ENCODE measurements at regions not wholly inside any gene's neighbourhood (a gene's known extent, or its start where the extent isn't known, plus 50 kb on each side); places are given as distances from the start of the nearest gene placed in this dataset.

GRCh38 chr11:101269990-101270660, 140.5 kb upstream of the PGR start:
- 14% methylated on average over 3 of the region's 3 CpGs for WGBS (ENCODE audit: low lambda C conversion rate)
- in situ Hi-C loops (cut with HindIII; ENCODE audit: extremely low pct_ligation_motif_present, low pct_unique_long_range_greater_than_20kb) = no loop called here
- no peak for TF ChIP-seq NCOA5 (CRISPR knock-in tag; IDR thresholded peaks at IDR 0.05)
- ChIA-PET POLR2A (no interaction called here), CTCF (ENCODE audit: low intra/inter-chr PET ratio, low total read pairs) (no interaction called here)
- no peak overlapping the region for H3K4me2 ChIP-seq (ENCODE audit: low read depth, low read length)
- BruUV-seq (replicated peaks) = no TSS peak
- FAIRE-seq (no peak), DNase-seq (ENCODE audit: low spot score) (no peak), ATAC-seq (no peak)
- H3K9ac ChIP-seq (ENCODE audit: insufficient read depth, low read depth, low read length) = no peak overlapping the region
- no peaks in the 10 kb centered on the region for H3K4me1 ChIP-seq (ENCODE audit: insufficient read depth, low read length)
- no peak overlapping the region for H3K4me3 ChIP-seq (replicated peaks in 1 of 3; ENCODE audit: insufficient read depth in 1 of 3, low read depth in 2 of 3, low read length in 3 of 3)
- H3K36me3 ChIP-seq (replicated peaks in 1 of 2; ENCODE audit: control insufficient read depth in 1 of 2, insufficient read depth in 2 of 2, low read length in 2 of 2) = no peaks in the 10 kb centered on the region
- no peaks in the 10 kb centered on the region for H3K9me3 ChIP-seq (ENCODE audit: low read length)
- H3K79me2 ChIP-seq (ENCODE audit: insufficient read depth, low read length) = no peaks in the 10 kb centered on the region
- H4K20me1 ChIP-seq (ENCODE audit: insufficient read depth, low read length) = no peaks in the 10 kb centered on the region
- intact Hi-C loops (cut with micrococcal nuclease; ENCODE audit: unreplicated experiment) = no loop called here
- no peak overlapping the region for H2AFZ ChIP-seq (ENCODE audit: low read length)
- H3K27ac ChIP-seq (ENCODE audit: extremely low read length, insufficient read depth, low read length) = no peak overlapping the region
- no peaks in the 10 kb centered on the region for H3K27me3 ChIP-seq (ENCODE audit: control insufficient read depth in 1 of 2, insufficient read depth in 2 of 2, low read length in 2 of 2)

- BruUV-seq (replicated peaks) = no TSS peak
- no peak for ATAC-seq
- no peaks in the 10 kb centered on the region for H3K9me3 ChIP-seq (ENCODE audit: low read length)
- ChIA-PET POLR2A (no interaction called here), CTCF (ENCODE audit: low intra/inter-chr PET ratio, low total read pairs) (no interaction called here)
- 2% methylated on average over 2 of the region's 2 CpGs for WGBS (ENCODE audit: low lambda C conversion rate)
- no peak overlapping the region for H3K4me2 ChIP-seq (ENCODE audit: low read depth, low read length)
- intact Hi-C loops (cut with micrococcal nuclease; ENCODE audit: unreplicated experiment) (no loop called here), in situ Hi-C loops (cut with HindIII; ENCODE audit: extremely low pct_ligation_motif_present, low pct_unique_long_range_greater_than_20kb) (no loop called here)
- H3K79me2 ChIP-seq (ENCODE audit: insufficient read depth, low read length) = no peaks in the 10 kb centered on the region
- no peaks in the 10 kb centered on the region for H3K4me1 ChIP-seq (ENCODE audit: insufficient read depth, low read length)
- no peak for DNase-seq (ENCODE audit: low spot score)
- H3K27ac ChIP-seq (ENCODE audit: extremely low read length, insufficient read depth, low read length) = no peak overlapping the region
- no peak overlapping the region for H3K9ac ChIP-seq (ENCODE audit: insufficient read depth, low read depth, low read length)
- no peak for FAIRE-seq
- H3K4me3 ChIP-seq (replicated peaks in 1 of 3; ENCODE audit: insufficient read depth in 1 of 3, low read depth in 2 of 3, low read length in 3 of 3) = no peak overlapping the region
- no peaks in the 10 kb centered on the region for H3K27me3 ChIP-seq (ENCODE audit: control insufficient read depth in 1 of 2, insufficient read depth in 2 of 2, low read length in 2 of 2)
- no peak overlapping the region for H2AFZ ChIP-seq (ENCODE audit: low read length)
- no peaks in the 10 kb centered on the region for H4K20me1 ChIP-seq (ENCODE audit: insufficient read depth, low read length)
- no peaks in the 10 kb centered on the region for H3K36me3 ChIP-seq (replicated peaks in 1 of 2; ENCODE audit: control insufficient read depth in 1 of 2, insufficient read depth in 2 of 2, low read length in 2 of 2)
- TF ChIP-seq ZNF225 (CRISPR knock-in tag; IDR thresholded peaks at IDR 0.05) (no peak), FOXA1 (IDR thresholded peaks at IDR 0.05) (no peak), FOXA1 (CRISPR knock-in tag; IDR thresholded peaks at IDR 0.05) (no peak), ZNF484 (CRISPR knock-in tag; IDR thresholded peaks at IDR 0.05; ENCODE audit: borderline replicate concordance, low read depth) (no peak), NCOA2 (CRISPR knock-in tag; IDR thresholded peaks at IDR 0.05) (no peak), ZNF740 (CRISPR knock-in tag; IDR thresholded peaks at IDR 0.05) (no peak), SRSF4 (IDR thresholded peaks at IDR 0.05; ENCODE audit: low read depth, low read length, poor library complexity, severe bottlenecking) (no peak), HNRNPUL1 (IDR thresholded peaks at IDR 0.05; ENCODE audit: low read depth, low read length) (no peak), RFX1 (IDR thresholded peaks at IDR 0.05) (no peak), BORCS8-MEF2B (CRISPR knock-in tag; IDR thresholded peaks at IDR 0.05) (no peak), HDAC6 (IDR thresholded peaks at IDR 0.05; ENCODE audit: low read depth, low read length) (no peak), ZNF567 (CRISPR knock-in tag; IDR thresholded peaks at IDR 0.05; ENCODE audit: borderline replicate concordance) (no peak)
- TF ChIP-seq, protein P1, sequence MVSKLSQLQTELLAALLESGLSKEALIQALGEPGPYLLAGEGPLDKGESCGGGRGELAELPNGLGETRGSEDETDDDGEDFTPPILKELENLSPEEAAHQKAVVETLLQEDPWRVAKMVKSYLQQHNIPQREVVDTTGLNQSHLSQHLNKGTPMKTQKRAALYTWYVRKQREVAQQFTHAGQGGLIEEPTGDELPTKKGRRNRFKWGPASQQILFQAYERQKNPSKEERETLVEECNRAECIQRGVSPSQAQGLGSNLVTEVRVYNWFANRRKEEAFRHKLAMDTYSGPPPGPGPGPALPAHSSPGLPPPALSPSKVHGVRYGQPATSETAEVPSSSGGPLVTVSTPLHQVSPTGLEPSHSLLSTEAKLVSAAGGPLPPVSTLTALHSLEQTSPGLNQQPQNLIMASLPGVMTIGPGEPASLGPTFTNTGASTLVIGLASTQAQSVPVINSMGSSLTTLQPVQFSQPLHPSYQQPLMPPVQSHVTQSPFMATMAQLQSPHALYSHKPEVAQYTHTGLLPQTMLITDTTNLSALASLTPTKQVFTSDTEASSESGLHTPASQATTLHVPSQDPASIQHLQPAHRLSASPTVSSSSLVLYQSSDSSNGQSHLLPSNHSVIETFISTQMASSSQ (IDR thresholded peaks at IDR 0.05; ENCODE audit: low read depth) = no peak
- TF ChIP-seq, protein P1 (CRISPR knock-in tag; IDR thresholded peaks at IDR 0.05; ENCODE audit: borderline replicate concordance) = no peak
These were observed 139.8 kb upstream of the PGR start for GRCh38 chr11:101269390-101269789.

All from HepG2 (cell line).